Fibroblast of the aortic adventitia (primary cell): ENCODE measurements at regions not wholly inside any gene's neighbourhood (a gene's known extent, or its start where the extent isn't known, plus 50 kb on each side); places are given as distances from the start of the nearest gene placed in this dataset.
A peak's percentile ranks its signal among the peaks of the same experiment; 100 is the strongest.

ENCODE experiments used
- DNase-seq: peaks from one replicate; pipeline ENCODE4 v3.0.0-alpha.2; 2010; ENCODE audit warnings: low read depth
- H3K4me3 ChIP-seq: 2 replicates; pipeline ENCODE4 v1.5.1; 2011; ENCODE audit warnings: low read depth, mild to moderate bottlenecking, control low read depth, low read length, moderate library complexity
- CTCF ChIP-seq: IDR thresholded peaks from 2 replicates; pipeline ENCODE4 v1.5.1; 2011; ENCODE audit warnings: mild to moderate bottlenecking, low read length, control low read depth, inconsistent platforms; ENCODE audit not compliant: insufficient read depth

DNA sequence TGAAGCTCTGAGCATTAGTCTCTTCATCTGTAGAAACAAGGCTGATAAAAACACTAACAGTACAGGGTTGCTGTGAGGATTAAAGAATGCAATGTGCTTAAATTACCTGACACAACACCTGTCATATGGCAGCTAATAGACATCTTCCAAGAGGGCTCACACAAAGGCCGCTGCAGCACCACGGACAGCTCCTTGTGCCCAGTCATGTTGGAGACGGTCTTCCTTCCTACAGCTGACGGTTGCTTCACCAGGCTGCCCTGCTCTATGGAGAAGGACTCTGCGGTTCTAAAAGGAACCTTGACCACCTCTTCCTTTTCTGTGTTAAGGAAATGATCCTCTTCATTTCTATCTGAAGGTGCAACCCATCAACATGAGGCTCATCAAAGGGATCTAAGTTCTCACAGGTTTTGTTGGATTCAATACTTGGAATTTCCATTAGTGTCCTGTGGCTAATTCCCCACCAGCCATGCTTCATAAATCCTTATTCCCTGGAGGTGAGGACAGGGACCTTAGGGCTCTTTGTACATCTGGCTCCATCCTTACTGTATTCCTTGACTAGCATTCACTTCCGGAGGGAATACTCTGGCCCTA, 138.9 kb upstream of the CES5A start:
- peak; percentile 2 for DNase-seq
- no peak overlapping the region for H3K4me3 ChIP-seq
- TF ChIP-seq CTCF: no peak

DNA sequence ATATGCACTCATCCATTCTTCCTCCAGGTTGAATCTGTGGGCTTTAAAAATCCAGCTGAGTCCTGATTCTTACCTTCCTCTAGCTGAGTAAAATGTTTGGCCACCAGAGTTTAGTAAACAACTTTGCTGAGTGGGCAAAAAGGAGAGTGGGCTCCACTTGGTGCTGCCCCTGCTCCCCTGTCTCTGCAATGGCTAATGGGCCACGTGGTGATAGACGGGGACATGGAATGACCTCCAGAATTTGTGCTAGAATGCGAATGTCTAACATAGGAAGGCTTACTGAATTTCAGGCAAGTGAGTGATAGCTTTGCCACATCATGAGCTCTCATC, 137.3 kb upstream of the CES5A start:
- H3K4me3 ChIP-seq: no peak overlapping the region
- no peak for TF ChIP-seq CTCF
- no peak for DNase-seq

- no peak for DNase-seq
- no peak overlapping the region for H3K4me3 ChIP-seq
- no peak for TF ChIP-seq CTCF
These were observed 136.8 kb upstream of the CES5A start for GRCh38 chr16:56011808-56012481.

GRCh38 chr16:56005958-56006357, 130.8 kb upstream of the CES5A start:
- H3K4me3 ChIP-seq: no peak overlapping the region
- DNase-seq: no peak
- TF ChIP-seq CTCF: no peak

DNA sequence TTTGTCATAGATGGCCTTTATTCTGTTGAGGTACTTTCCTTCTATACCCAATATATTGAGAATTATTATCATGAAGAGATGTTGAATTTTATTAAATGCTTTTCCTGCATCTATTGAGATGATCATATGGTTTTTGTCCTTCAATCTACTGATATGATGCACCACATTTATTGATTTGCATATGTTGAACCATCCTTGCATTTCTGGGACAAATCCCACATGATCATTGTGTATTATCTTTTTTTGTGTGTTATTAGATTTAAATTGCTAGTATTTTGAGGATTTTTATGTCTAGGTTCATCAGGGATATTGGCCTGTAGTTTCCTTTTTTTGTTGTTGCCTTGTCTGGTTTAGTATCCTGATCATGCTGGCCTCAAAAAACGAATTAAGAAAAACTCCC, 124.5 kb upstream of the CES5A start:
- no peak overlapping the region for H3K4me3 ChIP-seq
- no peak for DNase-seq
- TF ChIP-seq CTCF: no peak

DNA sequence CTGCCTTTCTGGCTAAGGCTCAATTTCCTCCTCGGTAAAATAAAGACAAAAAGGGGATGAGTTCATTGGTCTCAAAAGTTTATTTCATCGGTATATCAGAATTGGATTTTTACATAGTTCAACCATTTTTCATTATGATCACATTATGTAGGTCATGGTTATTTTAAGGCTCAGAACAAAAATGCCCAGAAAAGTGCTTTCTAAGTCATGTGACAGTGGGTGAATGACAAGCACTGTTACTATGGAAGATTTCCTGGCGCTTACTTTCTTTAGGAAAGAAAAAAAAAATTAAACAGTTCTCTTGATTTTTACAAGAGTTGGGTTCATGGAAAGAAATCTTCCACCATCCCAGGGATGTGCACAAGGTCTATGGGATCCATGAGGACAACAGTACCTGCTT, 117.9 kb upstream of the CES5A start:
- H3K4me3 ChIP-seq: no peak overlapping the region
- no peak for TF ChIP-seq CTCF

GRCh38 chr16:55992551-55992950, 117.4 kb upstream of the CES5A start:
- no peak for TF ChIP-seq CTCF
- H3K4me3 ChIP-seq: no peak overlapping the region
- no peak for DNase-seq

More for the DNA sequence above, 117.9 kb upstream of the CES5A start:
- DNase-seq: no peak
